Pancreas (tissue), 10 donors: ENCODE measurements at regions not wholly inside any gene's neighbourhood (a gene's known extent, or its start where the extent isn't known, plus 50 kb on each side); places are given as distances from the start of the nearest gene placed in this dataset.

Experiments
- ATAC-seq, 4 donors: fragments of 200-7000 bp; cut with Tn5 transposase; one replicate each; pipeline versions ENCODE4 v1.8.0 to v1.9.1; 2020; ENCODE audit warnings: mild to moderate bottlenecking in 4 of 4, moderate library complexity in 4 of 4
- DNase-seq, 6 donors: peaks; one replicate each; pipeline ENCODE4 v3.0.0-alpha.2; 2020
- FAIRE-seq: peaks from 2 replicates; lab custom pipeline; 2012; peaks lifted over from hg19 to GRCh38; lab: Jason Lieb, UNC
- H3K27ac ChIP-seq, 4 donors: fragments of 200-600 bp; sonication (generic); 1 replicate in 3 of 4; 2 replicates in 1 of 4; pipeline versions ENCODE4 v1.5.0 to v1.8.0; 2020
- H3K27me3 ChIP-seq, 4 donors: fragments of 200-600 bp; one replicate each; pipeline ENCODE4 v1.8.0; 2021
- H3K36me3 ChIP-seq, 3 donors: fragments of 200-600 bp; sonication (generic) in 1 of 3; one replicate each; pipeline versions ENCODE4 v1.5.0 to v1.8.0; 2020 to 2021
- H3K4me1 ChIP-seq, 3 donors: fragments of 200-600 bp; one replicate each; pipeline ENCODE4 v1.8.0; 2021
- H3K4me3 ChIP-seq, 4 donors: fragments of 200-600 bp; sonication (generic) in 2 of 4; one replicate each; pipeline versions ENCODE4 v1.5.0 to v1.8.0; 2020 to 2021
- H3K9me3 ChIP-seq, 4 donors: fragments of 200-600 bp; one replicate each; pipeline ENCODE4 v1.8.0; 2021
- WGBS, 2 donors: extraction: QIAGEN DNeasy Blood & Tissue Kit; methylation state at CpG; one replicate each; pipeline ENCODE4 v1.1.7; 2013; 5-methylcytosine and 5-hydroxymethylcytosine counted together
- intact Hi-C, 3 donors: fragments of 100-400 bp; cut with DNase I; formaldehyde crosslinking; loops; one replicate each; pipeline versions ENCODE4 v1.11.1 to v1.14.2; 2022
- TF ChIP-seq, protein P1 (sequence below), 4 donors: fragments of 200-600 bp; sonication (generic) in 3 of 4; IDR thresholded peaks; one replicate each; pipeline versions ENCODE4 v1.5.0 to v1.8.0; 2021; ENCODE audit warnings: antibody characterized with exemption in 4 of 4
- donor health status: healthy with polysubstance abuse.
- donor health status: DM: no; HTN: no; CAD: no; lungs with moderate emphysema.
- donor health status: DM: no; HTN: no; CAD: no.
- donor health status: control.
- donor health status: control.
- donor health status: Bipolar disorder and iron deficiency.
- donor health status: DM: yes; HTN: yes; CAD: no.
- donor health status: DM: no; HTN: no; CAD: no.
- donor health status: DM: no; HTN: no; CAD: no.
- donor health status: DM: yes; HTN: yes; CAD: no.

DNA sequence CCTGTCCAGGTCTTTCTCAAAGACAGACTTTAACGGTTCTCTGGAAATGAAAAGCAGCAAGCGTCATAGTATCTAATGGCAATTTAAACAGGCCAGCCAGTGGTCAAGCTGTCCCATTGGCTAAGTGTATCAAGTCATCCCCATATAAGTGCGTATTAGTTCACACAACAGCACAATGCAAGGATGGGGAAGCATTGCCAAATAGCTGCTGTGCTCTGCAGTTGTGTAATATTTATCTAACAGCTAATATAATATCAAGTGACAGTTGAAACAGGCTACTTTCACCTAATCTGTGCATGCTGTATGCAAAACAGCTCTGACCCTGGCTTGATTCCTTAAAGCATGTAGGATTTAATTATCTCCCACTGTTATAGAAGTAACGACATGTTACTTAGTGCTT lies 134.8 kb upstream of the PPARGC1A start:
- H3K27me3 ChIP-seq = no peaks in the 10 kb centered on the region
- no peaks in the 10 kb centered on the region for H3K9me3 ChIP-seq
- WGBS, 2 donors = 42 to 55% methylated on average over 4 of the region's 4 CpGs
- H3K4me1 ChIP-seq = no peaks in the 10 kb centered on the region
- ATAC-seq (peak in 1 of 4 donors; percentile 32), DNase-seq (no peak), FAIRE-seq (no peak)
- no peaks in the 10 kb centered on the region for H3K36me3 ChIP-seq
- intact Hi-C loops = no loop called here
- no peak overlapping the region for H3K4me3 ChIP-seq
- TF ChIP-seq, protein P1, sequence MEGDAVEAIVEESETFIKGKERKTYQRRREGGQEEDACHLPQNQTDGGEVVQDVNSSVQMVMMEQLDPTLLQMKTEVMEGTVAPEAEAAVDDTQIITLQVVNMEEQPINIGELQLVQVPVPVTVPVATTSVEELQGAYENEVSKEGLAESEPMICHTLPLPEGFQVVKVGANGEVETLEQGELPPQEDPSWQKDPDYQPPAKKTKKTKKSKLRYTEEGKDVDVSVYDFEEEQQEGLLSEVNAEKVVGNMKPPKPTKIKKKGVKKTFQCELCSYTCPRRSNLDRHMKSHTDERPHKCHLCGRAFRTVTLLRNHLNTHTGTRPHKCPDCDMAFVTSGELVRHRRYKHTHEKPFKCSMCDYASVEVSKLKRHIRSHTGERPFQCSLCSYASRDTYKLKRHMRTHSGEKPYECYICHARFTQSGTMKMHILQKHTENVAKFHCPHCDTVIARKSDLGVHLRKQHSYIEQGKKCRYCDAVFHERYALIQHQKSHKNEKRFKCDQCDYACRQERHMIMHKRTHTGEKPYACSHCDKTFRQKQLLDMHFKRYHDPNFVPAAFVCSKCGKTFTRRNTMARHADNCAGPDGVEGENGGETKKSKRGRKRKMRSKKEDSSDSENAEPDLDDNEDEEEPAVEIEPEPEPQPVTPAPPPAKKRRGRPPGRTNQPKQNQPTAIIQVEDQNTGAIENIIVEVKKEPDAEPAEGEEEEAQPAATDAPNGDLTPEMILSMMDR (IDR thresholded peaks at IDR 0.05) = no peak
- no peak overlapping the region for H3K27ac ChIP-seq

DNA sequence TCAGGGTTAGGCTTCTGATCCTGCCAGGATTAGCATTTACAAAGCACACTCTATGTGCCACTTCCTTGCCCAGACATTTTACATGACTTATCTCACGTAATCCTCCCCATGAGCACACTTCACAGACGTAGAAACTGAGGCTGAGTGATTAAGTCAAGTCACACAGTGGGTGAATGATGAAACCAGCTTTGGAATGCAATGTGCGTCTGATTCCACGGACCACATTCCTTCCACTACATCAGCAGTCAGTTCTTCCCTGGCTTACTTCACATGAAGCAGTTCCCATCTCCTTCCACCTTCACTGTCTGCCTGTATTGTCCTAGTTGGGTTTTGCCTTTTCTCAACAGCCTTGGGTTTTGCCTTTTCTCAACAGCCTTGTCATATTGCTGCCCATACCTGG lies 134.3 kb upstream of the PPARGC1A start:
- FAIRE-seq (no peak), ATAC-seq (no peak), DNase-seq (no peak)
- Histone ChIP-seq H3K36me3 (no peaks in the 10 kb centered on the region), H3K27me3 (no peaks in the 10 kb centered on the region), H3K4me1 (no peaks in the 10 kb centered on the region), H3K4me3 (no peak overlapping the region), H3K27ac (no peak overlapping the region), H3K9me3 (no peaks in the 10 kb centered on the region)
- intact Hi-C loops = no loop called here
- TF ChIP-seq, protein P1 (IDR thresholded peaks at IDR 0.05) = no peak
- WGBS, 2 donors = 41 to 54% methylated on average over 4 of the region's 4 CpGs

DNA sequence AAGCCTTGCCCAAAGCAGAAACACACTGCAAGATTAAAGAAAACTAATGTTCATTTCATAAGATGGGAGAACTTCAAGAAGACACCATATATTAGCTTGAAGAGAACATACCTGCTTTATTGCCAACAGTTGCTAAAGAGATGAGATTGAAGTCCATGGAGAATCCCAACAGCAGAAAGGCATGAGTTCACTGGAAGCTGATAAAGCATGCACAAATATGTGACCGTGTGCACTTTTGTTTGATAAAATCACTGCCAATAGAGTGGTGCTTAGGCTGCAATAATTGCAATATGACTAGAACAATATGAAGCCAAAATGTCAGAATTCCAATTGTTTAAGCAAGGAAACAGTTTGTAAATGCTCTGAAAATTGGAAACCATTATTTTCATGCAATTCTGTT lies 125.9 kb upstream of the PPARGC1A start:
- ATAC-seq = no peak
- WGBS, 2 donors = 45 to 46% methylated on average over 1 of the region's 1 CpG
- H3K36me3 ChIP-seq = no peaks in the 10 kb centered on the region

DNA sequence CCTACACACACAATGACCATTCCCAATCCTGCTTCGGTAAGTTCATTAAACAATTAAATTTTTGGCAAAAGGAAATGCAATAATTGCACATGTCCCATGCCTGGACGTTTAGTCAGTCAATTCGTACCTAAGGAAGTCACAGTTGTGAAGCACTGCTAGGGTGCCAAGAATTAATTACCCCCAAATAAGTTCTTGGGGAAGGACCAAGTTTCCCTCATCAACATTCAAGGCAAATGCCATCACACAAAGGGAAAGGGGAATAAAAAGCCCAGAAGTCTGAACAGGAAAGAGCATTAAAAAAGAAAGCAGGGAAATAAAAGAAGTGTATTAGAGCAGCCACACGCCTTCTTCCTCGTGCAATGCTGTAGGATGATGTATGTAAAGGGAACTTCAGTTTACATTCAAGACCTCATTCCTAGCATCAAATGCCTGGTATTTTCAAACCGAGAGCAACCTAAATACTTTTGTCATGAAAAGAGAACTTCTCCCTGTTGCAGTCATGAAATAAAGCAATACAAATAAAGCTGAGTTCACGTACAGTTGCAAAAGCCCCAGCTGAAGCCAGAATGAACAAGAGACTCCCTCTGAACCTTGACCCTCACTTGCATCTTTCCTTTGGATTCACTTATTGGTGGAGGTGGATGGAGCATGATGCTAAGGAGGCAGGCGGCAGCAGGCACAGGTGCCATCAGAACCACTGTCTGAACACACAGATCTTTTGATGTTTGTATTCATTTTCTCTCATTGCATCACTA lies 124.0 kb upstream of the PPARGC1A start:
- no peak for FAIRE-seq

More for the DNA sequence above, 125.9 kb upstream of the PPARGC1A start:
- Histone ChIP-seq H3K27ac (no peak overlapping the region), H3K27me3 (no peaks in the 10 kb centered on the region), H3K4me3 (no peak overlapping the region), H3K9me3 (no peaks in the 10 kb centered on the region), H3K4me1 (no peaks in the 10 kb centered on the region)
- FAIRE-seq (no peak), DNase-seq (no peak)
- TF ChIP-seq, protein P1 (IDR thresholded peaks at IDR 0.05) = no peak
- intact Hi-C loops = no loop called here

DNA sequence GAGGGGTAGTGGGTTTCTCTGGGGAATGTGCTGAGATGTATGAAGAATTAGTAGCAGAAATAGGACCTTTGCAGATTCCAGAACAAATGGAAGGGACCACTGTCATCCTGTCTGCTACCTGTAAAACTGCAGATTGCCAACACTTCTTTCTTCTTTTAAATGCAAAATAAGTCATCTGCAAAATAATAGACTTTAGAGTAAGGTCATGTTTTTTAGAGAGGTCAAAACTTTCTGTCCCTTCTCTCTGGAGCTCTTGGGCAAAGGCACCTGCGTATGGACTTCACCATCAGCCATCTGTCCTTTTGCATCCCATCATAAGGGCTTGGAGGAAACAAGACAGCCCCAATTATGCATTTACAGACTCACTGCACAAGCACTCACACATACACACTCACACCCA lies 121.1 kb upstream of the PPARGC1A start:
- DNase-seq (no peak), ATAC-seq (no peak), FAIRE-seq (no peak)
- Histone ChIP-seq H3K4me1 (no peaks in the 10 kb centered on the region), H3K27ac (no peak overlapping the region), H3K4me3 (no peak overlapping the region), H3K9me3 (no peaks in the 10 kb centered on the region), H3K27me3 (no peaks in the 10 kb centered on the region), H3K36me3 (no peaks in the 10 kb centered on the region)
- TF ChIP-seq, protein P1 (IDR thresholded peaks at IDR 0.05) = no peak
- intact Hi-C loops = no loop called here
- WGBS, 2 donors = 36 to 46% methylated on average over 1 of the region's 1 CpG

More for the DNA sequence above, 124.0 kb upstream of the PPARGC1A start:
- TF ChIP-seq, protein P1 (IDR thresholded peaks at IDR 0.05) = no peak
- ATAC-seq (no peak), DNase-seq (no peak)
- no peaks in the 10 kb centered on the region for H3K27me3 ChIP-seq
- H3K4me3 ChIP-seq = no peak overlapping the region
- no peaks in the 10 kb centered on the region for H3K36me3 ChIP-seq
- H3K27ac ChIP-seq = no peak overlapping the region
- intact Hi-C loops = no loop called here
- 45 to 53% methylated on average over 8 of the region's 8 CpGs for WGBS, 2 donors
- H3K4me1 ChIP-seq = no peaks in the 10 kb centered on the region
- H3K9me3 ChIP-seq = no peaks in the 10 kb centered on the region
